NCI-H1436 treated with DMSO at 0.1 percent for 48 hours (cell line): ENCODE measurements at regions not wholly inside any gene's neighbourhood (a gene's known extent, or its start where the extent isn't known, plus 50 kb on each side); places are given as distances from the start of the nearest gene placed in this dataset.
"Not testable (repeated sequence)": the region's sequence is repeated elsewhere in the genome, so short reads cannot be mapped to it uniquely, and the experiment has no call there.

Source experiments
- DNase-seq: peaks from one replicate; lab custom pipeline; 2025; lab: John Stamatoyannopoulos, UW

DNA sequence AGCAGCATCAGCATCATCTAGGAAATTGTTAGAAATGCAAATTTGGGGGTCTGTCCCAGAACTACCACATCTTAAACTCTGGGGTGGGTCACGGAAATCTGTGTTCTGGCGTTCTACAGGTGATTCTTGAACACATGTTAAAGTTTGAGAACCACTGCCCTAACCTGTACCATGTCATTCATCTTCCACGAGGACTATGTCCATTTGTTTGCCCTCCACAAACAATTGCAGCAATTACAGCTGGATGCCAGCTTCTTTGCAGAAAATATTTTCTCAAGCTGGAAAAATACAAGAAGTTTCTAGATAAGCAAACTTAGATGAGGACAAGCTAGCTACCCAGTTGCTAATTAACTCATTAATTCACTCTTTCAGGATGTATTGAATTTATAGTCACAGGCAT lies 54.1 kb downstream of the MAFB start:
- no peak for DNase-seq

DNA sequence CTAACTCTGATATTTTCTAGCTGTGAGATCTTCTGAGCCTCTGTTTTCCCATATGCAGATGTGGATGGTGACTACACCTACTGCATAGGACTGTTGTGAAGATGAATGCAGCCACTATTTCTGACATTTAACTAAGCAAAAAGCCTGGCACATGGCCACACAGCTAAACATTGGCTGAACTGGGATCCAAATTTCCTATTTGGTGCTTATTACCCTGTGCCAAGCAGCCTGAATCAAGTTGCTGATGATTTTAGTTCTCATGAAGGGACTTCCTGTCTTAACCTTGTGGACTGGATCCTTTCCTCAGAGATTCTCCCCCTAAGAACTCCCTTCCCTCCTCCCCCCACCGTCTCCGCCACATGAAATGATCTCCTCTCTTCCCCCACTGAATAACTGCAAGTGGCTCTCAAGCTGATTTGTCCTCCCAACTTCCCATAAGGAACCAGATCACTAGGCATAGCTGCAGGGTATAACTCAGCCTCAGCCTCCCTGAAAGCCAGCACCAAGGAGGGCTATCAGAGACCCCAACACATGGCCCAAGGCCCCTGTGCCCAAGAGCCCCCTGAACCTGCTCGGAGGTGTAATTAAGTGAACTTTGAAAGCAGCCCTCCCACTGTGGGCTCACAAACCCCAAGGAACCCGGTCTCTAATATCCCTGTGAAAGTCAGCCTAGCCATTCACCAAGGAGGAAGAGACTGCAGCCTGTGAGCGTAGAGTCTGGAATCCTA lies 55.7 kb downstream of the MAFB start:
- DNase-seq, result no peak

DNA sequence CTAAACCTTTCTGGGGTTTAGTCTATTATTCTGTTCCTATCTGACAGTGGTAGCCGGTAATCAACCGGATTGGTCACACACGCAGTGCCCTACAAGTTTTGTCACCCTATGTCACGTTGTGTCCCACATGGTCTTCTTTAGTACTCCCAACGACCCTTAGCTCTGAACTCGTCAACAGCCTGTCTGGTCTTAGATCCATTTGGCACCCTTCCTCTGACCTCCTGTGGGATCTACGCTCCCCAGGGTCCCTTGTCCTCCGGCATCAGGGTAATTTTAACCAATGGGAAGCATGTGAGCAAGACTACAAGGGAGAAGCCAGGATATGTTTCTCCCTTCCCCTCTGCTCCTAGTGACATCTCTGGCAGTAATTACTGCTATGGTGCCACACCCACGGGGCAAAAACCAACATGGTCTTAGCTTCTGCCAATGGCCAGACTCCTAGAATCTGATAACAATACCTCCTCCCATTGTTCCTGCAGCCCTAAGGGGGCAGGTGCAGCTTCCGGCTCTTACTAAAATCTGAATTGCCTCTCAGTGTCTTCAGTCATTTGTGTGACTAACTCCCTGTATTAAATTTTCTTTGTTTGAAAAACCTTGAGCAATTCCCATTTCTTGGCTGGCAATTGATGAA lies 56.6 kb downstream of the MAFB start:
- DNase-seq, result no peak

DNA sequence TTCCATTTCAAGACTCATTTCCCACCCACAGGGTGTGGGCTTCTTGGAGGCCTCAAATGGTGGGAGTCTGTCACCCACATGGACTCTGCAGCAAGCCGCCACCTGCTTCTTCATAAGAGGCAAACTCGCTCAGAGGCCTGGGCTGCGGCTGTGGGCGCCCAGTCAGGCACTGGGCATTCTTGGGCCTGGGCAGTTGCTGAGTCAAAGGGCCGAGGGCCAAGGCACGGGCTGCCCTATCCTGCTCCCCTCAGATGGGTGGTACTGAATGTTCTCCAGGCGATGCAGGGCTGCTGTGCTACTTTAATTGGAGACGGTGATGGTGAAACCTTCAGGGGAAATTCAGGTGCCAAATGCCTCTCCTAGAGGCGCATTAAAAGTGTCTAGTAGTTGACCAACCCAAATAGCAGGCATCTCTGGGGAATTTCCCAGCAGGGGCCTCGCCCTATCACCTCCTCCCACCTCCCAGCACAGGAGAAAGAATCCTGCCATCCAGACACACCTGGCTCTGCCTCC lies 57.9 kb downstream of the MAFB start:
- no peak for DNase-seq

DNA sequence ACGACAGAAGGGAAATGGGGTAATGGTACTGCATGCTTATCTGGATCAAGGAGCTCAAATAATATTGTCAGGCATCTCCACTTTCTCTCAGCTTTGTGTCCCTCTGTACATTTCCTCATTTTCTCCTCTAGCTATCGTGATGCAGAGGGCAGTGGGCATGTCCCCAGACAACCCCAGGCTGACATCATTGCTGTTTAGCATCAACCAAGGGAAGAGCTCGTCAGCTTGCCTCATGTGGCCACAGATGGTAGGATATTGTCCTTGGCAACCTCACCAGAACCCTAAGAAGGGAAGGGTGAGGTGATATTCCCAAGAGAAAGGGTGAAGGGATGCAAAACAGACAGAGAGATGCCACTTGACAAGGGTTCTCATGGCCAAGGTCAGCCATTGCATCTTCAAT lies 58.3 kb downstream of the MAFB start:
- no peak for DNase-seq

DNA sequence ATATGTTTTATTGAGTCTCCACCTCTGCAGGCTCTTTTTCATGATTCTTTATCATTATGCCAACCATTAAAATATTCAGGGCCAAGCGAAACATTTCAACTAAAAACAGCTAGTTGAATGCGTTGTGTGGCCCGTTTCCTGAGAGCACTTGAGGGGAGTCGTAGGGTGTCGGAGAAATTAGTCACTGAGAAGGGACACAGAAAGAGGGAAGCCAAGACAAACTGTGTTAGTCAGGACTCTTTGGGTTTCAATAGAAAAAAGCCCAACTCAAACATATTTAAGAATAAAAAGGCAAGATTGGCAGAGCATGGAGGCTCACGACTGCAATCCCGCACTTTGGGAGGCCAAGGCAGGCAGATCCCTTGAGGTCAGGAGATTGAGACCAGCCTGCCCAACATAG lies 58.9 kb downstream of the MAFB start:
- no peak for DNase-seq

DNA sequence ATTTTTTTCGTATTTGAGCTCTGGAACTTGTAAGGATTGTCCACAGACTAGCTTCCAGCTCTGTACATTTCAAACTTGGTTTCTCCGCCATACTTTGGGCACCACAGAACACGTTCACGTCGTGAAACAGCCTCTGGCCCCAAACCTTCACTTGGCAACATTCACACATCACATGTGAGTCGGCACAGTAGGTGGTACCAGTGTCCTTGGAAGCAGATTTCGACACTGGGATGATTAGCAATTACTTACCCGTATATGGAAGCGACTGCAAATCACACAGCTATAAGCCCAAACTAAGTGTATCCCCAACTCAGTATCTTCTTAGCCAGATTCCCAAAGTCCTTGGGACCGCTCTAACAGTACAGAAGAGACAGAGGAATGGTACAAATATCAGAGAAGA lies 60.2 kb downstream of the MAFB start:
- DNase-seq, result no peak

DNA sequence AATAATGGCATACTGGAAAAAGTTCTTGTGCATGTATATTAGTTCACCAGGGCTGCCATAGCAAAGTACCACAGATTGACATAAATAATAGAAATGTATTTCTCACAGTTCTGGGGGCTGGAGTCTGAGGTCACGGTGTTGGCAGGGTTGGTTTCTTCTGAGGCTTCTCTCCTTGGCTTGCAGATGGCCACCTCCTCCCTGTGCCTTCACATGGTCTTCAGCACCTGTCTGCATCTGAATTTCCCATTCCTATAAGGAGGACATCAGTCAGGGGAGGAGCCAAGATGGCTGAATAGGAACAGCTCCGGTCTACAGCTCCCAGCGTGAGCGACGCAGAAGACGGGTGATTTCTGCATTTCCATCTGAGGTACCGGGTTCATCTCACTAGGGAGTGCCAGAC lies 70.0 kb downstream of the MAFB start:
- not testable (repeated sequence) for DNase-seq

DNA sequence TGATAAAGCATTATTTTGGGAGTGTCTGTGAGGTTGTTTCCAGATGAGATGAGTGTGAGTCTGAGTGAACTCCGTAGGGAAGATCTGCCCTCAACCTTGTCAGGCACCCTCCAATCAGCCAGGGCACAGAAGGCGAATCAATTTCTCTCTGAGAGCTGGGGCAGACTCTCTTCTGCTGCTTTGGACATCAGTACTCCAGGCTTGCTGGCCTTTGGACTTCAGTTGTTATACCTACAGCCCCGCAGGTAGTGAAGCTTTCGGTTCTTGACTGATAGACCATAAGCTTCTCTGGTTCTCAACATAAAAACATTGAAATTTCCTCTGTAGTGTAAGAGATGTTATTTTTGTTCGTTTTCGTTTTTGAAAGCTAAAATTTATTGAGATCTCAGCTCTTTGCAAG lies 71.4 kb downstream of the MAFB start:
- DNase-seq, result no peak

DNA sequence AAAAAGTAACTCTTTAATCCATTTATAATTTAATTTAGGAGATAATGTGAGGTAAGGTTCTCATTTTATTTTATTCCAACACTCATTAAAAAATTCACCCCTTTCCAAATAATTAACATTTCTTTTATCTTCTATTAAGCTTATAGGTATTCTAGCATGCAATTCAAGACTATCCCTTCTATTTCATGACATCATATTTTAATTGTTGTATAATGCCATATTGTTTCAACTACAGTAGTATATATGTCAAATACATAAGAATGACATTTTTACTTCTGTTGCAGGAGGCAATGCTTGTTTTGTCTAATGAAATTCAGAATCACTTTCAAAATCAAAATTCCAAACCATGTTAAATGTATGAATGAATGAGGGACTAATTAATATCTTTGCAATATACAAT lies 76.2 kb downstream of the MAFB start:
- no peak for DNase-seq

DNA sequence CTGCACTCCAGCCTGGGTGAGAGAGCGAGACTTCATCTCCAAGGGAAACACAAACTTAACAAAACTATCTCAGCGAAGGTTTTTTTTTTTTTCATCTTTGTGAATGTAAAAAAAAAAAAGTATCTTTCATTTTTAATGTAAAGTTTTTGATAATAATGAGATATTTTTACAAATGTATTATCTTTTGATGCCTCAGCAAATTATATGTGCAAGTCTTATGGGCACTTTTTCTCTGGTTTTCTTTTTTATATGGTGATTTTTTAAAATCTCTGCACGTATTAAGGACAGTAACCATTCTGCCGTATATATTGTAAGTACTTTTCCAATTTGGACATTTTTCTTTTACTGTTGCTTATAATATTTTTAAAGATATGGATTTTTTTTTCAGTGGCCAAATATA lies 76.8 kb downstream of the MAFB start:
- no peak for DNase-seq

DNA sequence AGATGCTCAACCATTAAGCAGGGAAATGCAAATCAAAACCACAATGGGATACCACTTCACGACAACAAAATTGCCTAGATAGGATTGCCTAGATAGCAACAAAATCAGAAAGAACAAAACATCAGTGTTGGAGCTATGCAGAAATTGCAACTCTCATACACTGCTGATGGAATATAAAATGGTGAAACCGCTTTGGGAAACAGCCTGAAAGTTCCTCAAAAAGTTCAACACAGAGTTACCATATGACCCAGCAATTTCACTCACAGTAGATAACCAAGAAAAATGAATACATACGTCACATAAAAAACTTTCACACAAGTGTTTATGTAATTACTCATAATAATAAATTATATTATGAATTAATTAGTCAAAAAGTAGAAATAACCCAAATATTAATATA lies 78.3 kb downstream of the MAFB start:
- DNase-seq, result no peak

DNA sequence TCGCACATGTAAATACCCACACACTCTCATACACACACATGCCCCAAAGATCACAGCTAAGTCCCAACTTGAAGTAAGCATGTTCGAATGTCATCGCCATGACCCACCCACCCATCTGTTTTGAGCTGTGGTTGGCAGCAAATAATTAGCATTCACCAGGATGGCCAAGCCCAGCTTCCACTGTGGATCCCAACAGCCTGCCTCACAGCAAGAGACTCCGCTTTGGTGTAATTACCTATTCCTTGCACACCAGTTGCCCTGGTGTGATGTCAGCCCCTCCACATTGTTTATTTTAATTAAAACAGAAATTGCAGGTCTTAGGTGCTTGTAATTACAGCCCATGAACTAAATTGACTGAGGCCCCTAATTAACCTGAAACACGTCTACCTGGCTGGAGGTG lies 81.1 kb downstream of the MAFB start:
- no peak for DNase-seq

DNA sequence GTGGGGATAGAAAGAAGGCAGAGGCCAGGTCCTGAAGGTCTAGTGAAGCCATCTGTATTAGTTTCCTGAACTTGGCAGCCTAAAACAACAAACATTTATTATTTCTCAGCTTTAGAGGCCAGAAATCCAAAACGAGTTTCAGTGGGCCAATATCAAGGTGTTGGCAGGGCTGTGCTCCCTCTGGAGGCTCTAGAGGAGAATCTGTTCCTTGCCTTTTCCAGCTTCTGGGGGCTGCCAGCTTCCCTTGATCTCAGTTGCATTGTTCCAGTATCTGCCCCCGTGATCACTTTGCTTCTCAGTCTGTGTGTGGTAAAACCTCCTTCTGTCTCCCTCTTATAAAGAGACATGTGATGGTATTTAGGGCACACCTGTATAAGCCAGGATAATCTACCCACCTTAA lies 82.4 kb downstream of the MAFB start:
- DNase-seq, result no peak

DNA sequence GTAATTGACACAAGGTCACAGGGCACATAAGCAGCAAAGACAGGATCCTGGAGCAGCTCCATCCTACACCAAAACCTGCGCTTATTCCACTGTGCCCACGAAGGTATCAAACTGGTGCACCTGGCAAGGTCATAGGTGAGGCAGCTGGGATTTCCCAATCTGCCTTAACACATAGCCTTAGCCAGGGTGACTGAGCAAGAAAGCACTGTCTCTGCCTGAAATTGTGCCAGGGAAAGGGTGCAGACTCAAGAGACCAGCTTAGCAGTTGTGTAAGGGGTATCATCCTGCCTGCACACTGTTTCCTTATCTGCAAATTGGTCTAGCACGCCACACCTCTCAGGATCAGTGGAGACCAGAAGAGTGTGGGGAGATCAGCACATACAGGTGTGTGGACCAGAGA lies 82.8 kb downstream of the MAFB start:
- DNase-seq, result no peak

DNA sequence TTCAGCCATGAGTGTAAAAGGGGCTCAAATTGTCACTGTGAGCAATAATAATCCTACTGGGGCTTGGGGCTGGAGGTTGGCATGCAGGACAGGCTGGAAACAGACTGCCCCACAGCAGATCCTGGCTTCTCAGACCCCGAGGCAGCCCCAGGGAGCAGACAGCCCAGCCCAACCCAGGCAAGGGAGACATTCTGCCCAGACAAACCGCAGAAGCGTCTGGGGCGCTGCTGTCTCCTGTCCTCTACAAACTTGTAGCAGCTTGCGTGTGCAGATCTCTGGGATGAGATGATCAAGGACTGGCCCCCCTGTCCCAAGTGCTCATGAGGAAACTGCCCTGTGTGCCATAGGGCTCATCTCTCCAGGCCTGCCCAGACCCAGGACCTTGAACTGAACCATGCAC lies 84.6 kb downstream of the MAFB start:
- no peak for DNase-seq

DNA sequence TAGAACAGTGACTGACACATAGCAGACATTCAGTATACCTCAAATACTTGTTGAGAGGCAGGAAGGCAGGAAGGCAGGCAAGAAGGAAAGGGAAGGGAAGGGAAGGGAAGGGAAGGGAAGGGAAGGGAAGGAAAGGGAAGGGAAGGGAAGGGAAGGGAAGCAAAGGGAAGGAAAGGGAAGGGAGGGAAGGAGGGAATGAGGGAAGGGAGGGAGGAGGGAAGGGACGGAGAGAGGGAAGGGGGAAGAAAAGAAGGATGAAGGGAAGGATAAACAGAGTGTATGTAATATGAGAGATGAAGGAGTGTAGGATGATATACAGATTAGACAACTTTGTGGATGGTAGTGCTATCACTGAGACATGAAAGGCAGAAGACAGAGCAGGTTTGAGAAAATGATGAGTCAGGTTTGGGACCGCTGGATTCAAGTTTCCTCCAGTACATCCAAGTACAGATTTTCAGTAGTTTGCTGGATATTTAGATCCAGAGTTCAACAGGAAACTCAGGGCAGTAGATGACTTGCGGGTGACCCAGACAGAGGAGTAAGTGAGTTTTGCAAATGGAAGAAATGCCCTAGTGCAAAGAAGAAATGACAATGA lies 85.9 kb downstream of the MAFB start:
- no peak for DNase-seq

DNA sequence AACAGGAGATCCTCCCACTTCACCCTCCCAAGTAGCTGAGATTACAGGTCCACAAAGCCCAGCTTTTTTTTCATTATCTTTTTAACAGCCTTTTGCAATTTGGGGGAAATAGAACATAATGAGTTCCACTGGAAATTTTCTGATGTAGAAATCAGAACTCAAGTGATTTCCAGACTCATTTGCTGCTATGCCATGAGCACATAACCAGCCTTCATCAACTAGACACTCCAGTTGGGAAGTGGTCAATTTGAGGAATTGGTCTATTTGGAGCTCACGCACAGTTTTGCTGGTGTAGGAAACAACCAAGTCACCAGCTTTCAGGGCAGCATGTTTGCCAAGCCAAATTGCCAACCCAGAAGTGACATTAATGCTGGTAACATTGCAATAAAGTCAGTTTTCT lies 86.7 kb downstream of the MAFB start:
- DNase-seq, result no peak

DNA sequence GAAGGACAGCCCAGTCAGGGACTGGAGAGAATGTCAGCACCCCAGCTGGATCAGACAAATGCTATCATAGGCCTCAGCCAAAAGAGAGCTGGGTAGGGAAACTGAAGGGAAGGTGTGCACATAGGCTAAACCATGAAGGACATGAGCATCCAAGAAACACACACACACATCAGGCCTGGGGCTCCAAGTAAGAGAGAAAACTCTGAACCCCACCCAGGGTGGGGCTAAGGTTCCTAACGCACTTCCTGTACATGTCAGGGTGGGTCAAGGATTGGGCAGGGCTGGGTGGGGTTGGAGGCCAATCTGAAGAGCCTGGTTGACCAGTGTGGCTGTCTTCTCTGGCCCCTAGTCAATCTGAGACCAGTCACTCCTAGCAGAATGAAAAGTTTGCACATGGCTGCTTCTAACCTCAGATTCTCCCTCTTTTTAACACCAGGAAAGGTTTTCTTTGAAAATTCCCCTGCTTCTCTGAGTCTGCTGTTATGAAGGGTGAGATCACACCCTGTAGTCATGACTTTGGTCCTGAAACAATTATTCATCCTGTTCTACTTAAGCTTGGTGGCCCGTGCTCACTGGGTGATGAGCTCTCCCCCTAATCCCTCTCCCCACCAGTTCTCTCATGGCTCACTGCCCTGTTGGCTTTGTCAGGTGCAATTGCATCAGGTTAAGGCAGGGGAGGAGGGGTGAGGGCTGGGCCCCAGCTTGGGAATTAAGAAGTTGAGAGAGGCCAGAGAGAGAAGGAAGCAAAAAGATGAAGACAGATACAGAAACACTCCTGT lies 88.4 kb downstream of the MAFB start:
- DNase-seq, result no peak

DNA sequence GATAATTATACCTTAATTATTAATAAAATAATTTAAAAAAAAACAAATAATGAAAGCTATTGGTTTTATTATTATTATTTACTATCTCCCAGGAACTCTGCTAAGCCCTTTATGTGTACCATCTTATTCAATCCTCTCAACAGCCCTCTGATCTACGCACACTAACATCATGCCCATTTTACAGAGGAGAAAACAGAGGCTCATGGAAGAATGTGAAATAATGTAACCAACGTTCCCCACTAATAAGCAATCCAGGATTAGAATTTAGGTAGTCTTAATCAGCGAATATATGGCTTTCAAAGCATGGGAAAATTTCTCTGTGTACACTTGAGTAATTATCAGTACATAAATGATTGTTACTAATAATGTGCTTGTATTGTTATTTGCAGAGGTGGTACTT lies 89.0 kb downstream of the MAFB start:
- DNase-seq, result no peak

DNA sequence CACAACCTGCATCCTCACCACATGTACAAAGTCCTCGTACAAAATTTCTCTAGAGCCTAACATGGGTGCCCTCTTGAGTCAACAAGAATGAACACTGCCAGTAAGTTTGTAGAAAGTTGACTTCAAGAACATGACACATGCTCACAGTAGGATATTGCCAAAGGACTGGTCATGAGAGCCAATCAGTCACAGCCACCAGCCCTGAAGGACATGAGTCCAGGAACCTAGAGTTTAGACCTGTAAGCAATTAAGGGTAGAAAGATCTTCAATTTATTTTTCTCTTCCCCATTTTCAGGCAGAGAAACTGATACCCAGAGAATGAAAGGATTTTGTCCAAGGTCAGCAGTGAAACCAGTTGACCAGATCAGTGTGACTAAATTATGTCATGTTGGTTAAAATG lies 96.1 kb downstream of the MAFB start:
- DNase-seq, result no peak

DNA sequence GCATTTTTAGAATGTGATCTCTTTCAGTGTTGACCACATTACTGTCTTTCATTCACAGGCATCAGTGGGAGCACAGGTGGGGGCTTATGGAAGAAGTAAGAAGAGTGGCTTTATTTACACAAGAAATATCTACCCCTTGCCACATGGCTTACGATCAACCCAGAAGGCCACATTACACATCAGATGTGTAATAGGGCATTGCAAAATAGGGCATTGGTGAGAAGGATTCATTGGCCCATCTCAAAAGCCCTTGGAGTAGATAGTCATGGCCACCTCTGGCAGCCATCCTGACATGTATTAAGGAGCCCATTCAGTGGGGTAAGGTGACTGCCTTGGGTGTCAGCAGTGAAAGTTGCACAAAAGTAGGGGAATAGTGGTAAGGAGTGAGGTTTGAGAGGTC lies 97.5 kb downstream of the MAFB start:
- no peak for DNase-seq

DNA sequence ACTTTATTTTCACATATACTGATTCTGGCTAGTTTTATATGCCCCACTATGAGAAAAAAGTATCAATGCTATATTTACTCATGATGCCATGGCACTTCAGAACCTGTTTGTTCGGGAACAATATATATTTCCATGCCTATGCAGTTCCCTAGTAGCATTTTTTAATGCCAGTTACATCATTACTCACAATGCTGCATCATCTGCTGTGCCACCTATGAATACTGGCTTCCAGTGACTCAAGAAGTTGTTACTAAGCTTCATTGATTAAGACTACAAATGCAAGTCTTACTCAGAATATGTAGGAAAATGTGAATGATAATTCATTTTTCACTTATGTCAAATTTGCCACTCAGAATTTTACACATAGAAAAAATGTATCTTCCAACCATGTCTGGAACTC lies 97.9 kb downstream of the MAFB start:
- no peak for DNase-seq
